GM18873 (cell line): ENCODE measurements at regions not wholly inside any gene's neighbourhood (a gene's known extent, or its start where the extent isn't known, plus 50 kb on each side); places are given as distances from the start of the nearest gene placed in this dataset.

ENCODE experiments used
- ATAC-seq: cut with Tn5 transposase; IDR thresholded peaks from one replicate; pipeline ENCODE4 v1.9.1; 2021; ENCODE audit warnings: mild to moderate bottlenecking, moderate library complexity, moderate number of reproducible peaks; ENCODE audit not compliant: unreplicated experiment, low FRiP score

- ATAC-seq = no peak
Measured at GRCh38 chr1:194534784-194535183, 1348.4 kb upstream of the B3GALT2 start.

- no peak for ATAC-seq
Measured at GRCh38 chr1:194533641-194534040, 1347.2 kb upstream of the B3GALT2 start.

- no peak for ATAC-seq
Measured at GRCh38 chr1:194517567-194517966, 1331.2 kb upstream of the B3GALT2 start.

- no peak for ATAC-seq
Measured at GRCh38 chr1:194515916-194516315, 1329.5 kb upstream of the B3GALT2 start.

DNA sequence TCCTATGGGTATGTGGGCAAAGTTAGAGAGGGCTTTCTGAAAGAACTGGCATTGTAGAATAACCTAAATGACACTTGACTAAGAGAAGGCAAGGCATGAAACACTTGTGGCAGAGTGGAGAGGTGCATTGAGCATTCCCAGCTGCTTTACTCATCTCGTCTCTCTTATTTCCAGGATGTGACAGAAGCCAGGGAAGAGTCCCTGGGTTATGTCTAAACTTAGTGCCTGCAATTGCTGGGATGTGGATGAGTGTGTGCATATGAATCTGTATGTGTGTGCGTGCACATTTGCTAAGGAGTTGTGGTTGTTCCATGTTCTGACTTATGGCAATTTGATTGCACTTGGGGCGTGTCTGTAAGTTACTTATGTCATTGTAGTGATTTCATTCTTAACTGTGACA, 1326.5 kb upstream of the B3GALT2 start:
- no peak for ATAC-seq

GRCh38 chr1:194512345-194512744, 1325.9 kb upstream of the B3GALT2 start:
- ATAC-seq = no peak

DNA sequence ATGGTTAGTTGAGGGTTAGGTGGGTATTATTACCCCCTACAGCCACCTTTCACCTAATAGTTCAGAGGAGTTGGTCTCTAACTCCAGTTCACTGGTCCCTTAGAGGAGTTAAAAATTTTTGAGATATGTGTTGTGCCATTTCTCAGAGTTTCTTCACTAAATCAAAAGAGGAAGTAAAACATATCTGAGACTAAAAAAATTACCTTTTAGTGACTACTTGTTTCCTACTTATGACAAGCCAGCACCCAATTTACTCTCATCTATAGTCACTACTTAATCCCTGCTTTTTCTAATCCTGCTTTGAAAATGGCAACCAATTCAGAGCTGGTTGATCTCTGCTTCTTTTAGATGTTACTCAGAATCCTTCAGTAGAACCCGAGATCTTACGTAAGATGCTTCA, 1316.8 kb upstream of the B3GALT2 start:
- no peak for ATAC-seq

DNA sequence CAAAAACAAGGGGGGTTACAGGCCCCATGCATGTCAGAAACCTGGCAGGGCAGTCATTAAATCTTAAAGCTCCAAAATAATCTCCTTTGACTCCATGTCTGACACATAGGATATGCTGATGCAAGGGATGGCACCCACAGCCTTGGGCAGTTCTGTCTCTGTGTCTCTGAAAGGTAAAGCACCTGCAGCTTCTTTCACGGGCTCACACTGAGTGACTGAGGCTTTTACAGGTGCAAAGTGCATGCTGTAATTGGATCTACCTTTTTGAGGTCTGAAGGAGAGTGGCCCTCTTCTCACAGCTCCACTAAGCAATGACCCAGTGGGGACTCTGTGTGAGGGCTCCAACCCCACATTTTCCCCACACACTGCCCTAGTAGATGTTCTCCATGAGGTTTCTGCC, 1309.0 kb upstream of the B3GALT2 start:
- no peak for ATAC-seq

DNA sequence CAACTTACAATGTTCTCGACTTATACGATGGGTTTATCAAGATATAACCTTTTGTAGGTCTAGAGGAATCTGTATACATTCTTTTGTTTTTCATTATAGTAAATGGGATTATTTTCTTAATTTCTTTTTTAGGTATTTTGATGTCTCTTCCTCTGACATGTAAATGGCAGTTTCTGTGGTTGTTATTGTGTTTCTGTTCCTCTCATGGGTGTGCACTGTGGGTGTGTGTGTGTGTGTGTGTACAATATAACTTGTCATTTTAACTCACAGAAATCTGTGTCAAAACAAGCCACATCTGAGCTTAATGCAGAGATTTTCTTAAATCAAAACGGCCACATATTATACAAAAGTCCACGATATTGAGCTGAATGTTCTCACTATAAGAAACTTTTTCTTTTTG, 1300.8 kb upstream of the B3GALT2 start:
- ATAC-seq = no peak

- ATAC-seq = no peak
Measured at GRCh38 chr1:194485432-194485831, 1299.0 kb upstream of the B3GALT2 start.

GRCh38 chr1:194478731-194479130, 1292.3 kb upstream of the B3GALT2 start:
- ATAC-seq = no peak

GRCh38 chr1:194477908-194478307, 1291.5 kb upstream of the B3GALT2 start:
- no peak for ATAC-seq

- ATAC-seq = no peak
Measured at GRCh38 chr1:194476872-194477271, 1290.5 kb upstream of the B3GALT2 start.

DNA sequence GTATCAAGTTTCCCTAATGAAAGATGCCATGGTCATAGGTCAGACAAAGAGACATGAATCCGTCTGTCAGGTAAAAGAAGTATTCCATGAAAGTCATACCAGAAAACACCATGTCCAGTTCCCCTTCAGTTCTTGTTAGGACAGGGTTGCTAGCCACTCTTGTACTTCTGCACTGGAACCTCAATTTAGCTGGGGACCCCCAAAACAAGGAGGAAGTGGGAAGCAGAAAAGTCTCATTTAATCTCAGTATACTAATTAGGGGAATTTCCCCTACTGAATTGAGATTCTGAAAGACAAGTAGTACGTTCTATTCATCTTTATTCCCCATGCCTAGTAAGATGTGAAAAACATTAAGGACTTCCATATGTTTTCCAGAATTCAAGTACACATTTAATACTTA, 1289.9 kb upstream of the B3GALT2 start:
- no peak for ATAC-seq

GRCh38 chr1:194474701-194475100, 1288.3 kb upstream of the B3GALT2 start:
- no peak for ATAC-seq

GRCh38 chr1:194473766-194474165, 1287.4 kb upstream of the B3GALT2 start:
- ATAC-seq = no peak

DNA sequence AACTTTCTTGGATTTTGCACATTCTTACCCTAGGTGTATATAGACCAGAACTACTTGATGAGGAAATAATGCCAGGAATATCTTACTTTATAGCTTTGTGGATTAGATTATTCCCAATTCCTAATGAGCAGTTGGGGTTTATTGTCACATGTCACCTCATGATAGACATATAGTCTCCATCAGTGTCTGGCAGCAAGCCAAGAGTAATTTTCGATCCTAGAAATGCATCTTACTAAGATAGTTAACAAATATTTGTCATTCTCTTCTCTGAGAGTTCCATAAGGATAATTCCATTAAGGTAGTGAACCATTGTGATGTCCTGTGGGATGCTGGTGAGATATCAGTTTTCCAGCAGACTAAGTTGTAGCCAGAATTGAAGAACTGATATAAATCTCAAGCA, 1282.9 kb upstream of the B3GALT2 start:
- no peak for ATAC-seq

DNA sequence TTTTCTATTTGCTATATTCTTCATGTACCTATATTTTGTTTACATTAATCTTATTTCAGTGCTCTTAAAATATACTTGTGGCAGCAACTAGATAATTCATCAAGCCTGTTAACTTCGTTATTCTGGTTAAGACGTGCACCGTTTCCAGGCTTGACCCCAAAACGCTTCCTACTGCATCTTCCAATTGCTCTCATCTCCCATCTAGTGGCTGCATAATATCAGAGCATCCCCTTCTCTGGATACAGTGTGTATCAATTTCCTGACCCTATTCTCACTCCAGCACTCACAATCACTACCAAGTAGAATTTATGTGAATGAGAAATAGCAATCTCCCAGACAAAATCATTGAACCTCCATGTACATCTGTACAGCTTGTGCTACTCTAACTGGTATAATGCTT, 1280.3 kb upstream of the B3GALT2 start:
- ATAC-seq = no peak

GRCh38 chr1:194447636-194448035, 1261.2 kb upstream of the B3GALT2 start:
- no peak for ATAC-seq

DNA sequence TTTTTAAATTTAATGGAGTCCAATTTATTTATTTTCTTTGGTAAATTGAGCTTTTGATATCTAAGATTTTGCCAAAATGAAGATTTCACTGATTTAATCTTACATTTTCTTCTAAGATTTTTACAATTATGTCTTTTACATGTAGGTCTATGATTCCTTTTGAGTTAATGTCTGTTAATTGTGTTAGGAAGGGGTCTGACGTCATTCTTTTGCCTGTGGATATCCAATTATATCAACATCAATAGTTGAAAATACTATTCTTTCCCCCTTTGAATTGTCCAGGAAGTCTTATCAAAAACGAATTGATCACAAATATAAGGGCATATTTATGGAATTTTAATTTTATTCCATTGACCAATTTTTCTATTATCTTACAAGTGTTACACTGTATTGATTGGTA, 1258.8 kb upstream of the B3GALT2 start:
- ATAC-seq = no peak

DNA sequence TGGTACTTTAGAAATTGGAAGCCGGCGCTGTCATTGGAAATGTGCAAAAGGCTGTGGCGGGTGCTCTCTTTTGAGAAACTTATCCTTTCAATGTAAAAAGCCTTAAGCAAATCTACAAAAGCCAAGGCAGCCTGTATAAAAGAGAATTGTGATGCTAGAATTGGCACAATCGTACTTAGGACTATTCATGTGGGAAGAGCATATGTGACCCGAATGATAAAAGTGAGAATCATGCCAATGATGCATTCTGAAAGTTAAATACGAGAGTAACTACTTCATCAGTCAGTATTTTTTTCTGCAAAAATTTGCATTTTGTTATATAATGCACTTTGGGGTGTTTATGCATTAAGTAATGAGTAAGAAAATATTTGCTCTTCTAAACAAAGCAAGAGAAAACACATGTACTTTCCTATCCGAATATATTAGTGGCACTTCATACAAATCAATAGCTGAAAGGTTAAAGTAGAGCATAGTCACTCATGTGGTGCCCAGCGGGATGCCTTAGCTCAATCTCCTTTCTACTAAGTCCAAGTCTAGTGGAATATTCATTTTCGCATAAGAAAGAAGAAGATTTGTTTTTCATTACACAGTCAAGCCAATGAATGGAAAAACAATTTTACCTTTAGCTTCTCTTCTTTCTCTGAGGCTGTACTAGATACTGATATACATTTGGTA, 1256.6 kb upstream of the B3GALT2 start:
- ATAC-seq = no peak

DNA sequence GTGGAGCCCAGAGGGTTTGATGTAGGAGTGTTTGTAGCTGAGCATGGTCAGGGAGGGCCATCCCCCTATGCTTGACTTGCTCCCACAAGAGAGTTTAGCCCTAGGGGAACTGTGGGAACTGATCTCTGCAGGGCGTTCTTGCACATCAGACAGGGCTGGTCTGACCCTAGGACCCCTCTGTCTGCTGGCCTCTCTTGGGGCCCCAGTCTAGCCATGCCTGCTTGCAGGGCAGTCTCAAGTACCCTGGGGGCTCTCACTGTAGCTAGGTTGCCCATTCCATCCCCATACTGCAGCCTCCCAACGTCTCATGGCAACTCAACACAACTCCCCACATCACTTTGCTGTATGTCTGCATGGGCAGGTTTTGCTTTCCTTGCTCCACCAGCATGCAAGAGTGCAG, 1250.7 kb upstream of the B3GALT2 start:
- no peak for ATAC-seq

DNA sequence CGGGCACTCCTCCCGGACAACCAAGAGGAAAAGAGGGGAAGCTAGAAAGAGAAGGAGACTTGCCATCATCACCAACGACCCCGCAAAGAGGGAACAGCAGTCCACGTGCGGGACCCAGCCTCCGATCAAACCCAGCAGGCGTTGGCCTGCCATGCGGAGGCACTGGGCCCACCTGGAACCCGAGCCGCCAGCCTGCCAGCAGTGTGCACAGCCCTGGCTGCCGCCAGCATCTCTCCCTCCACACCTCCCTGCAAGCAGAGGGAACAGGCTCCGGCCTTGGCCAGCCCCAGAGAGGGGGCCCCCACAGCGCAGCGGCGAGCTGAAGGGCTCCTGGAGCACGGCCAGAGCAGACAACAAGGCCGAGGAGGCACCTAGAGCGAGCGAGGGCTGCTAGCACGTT, 1244.7 kb upstream of the B3GALT2 start:
- no peak for ATAC-seq
